ENCODE measurements at regions not wholly inside any gene's neighbourhood (a gene's known extent, or its start where the extent isn't known, plus 50 kb on each side); places are given as distances from the start of the nearest gene placed in this dataset.

GRCh38 chr4:45629717-45630116, 494.1 kb downstream of the GABRG1 start:
- no peak for TF ChIP-seq ELK1 (IDR thresholded peaks at IDR 0.05; ENCODE audit: borderline replicate concordance, low read depth, low read length)
- TF ChIP-seq SMC3 (IDR thresholded peaks at IDR 0.05; ENCODE audit: low read depth, low read length): no peak
- TF ChIP-seq POLR2A (IDR thresholded peaks at IDR 0.05; ENCODE audit: low read depth, low read length): no peak
- no peak for TF ChIP-seq MAFK (IDR thresholded peaks at IDR 0.05; ENCODE audit: low read depth, low read length)
- TF ChIP-seq CHD1 (IDR thresholded peaks at IDR 0.05; ENCODE audit: low read depth, low read length): no peak
- TF ChIP-seq MXI1 (IDR thresholded peaks at IDR 0.05; ENCODE audit: borderline replicate concordance, low read depth, low read length): no peak
- TF ChIP-seq NFE2L2 (IDR thresholded peaks at IDR 0.05; ENCODE audit: low read depth, low read length): no peak
- TF ChIP-seq RAD21 (IDR thresholded peaks at IDR 0.05; ENCODE audit: low read length): no peak
- no peak for TF ChIP-seq FOS (IDR thresholded peaks at IDR 0.05; ENCODE audit: low read depth, low read length)
- TF ChIP-seq CTCF (conservative IDR thresholded peaks at IDR 0.05; ENCODE audit: low read depth, low read length): no peak
- TF ChIP-seq CEBPB (IDR thresholded peaks at IDR 0.05; ENCODE audit: low read depth, low read length): no peak
- no peak for TF ChIP-seq BHLHE40 (IDR thresholded peaks at IDR 0.05; ENCODE audit: low read depth, low read length)
- TF ChIP-seq USF2 (IDR thresholded peaks at IDR 0.05; ENCODE audit: low read depth, low read length): no peak
- no peak for TF ChIP-seq MAZ (IDR thresholded peaks at IDR 0.05; ENCODE audit: borderline replicate concordance, low read depth, low read length)
- TF ChIP-seq RFX5 (IDR thresholded peaks at IDR 0.05; ENCODE audit: low read depth, low read length): no peak
- no peak for TF ChIP-seq RCOR1 (IDR thresholded peaks at IDR 0.05; ENCODE audit: insufficient replicate concordance, low read length)
- intact Hi-C loops (cut with micrococcal nuclease) (no loop called here), dilution Hi-C loops (cut with HindIII; ENCODE audit: low sequenced_read_pairs, unreplicated experiment) (no loop called here), in situ Hi-C loops (cut with MboI; ENCODE audit: low sequenced_read_pairs) (no loop called here)
- Histone ChIP-seq H2BK120ac (ENCODE audit: low read depth, low read length) (no peak overlapping the region), H2BK15ac (ENCODE audit: low read depth, low read length) (no peak overlapping the region), H4K5ac (ENCODE audit: low read depth, low read length) (no peak overlapping the region), H2BK20ac (ENCODE audit: low read depth, low read length) (no peak overlapping the region), H2AFZ (replicated peaks; ENCODE audit: low read length, poor library complexity) (no peak overlapping the region), H4K20me1 (ENCODE audit: insufficient read depth, low read length) (no peaks in the 10 kb centered on the region), H3K23ac (ENCODE audit: low read depth, low read length) (no peak overlapping the region), H3K4me1 (ENCODE audit: control insufficient read depth, insufficient read depth, low read length) (no peaks in the 10 kb centered on the region), H3K4me2 (ENCODE audit: low read depth, low read length) (no peak overlapping the region), H3K56ac (ENCODE audit: extremely low read depth, insufficient read depth, low read length) (no peak overlapping the region), H3K27me3 (ENCODE audit: control insufficient read depth, insufficient read depth, low read length) (no peaks in the 10 kb centered on the region), H4K8ac (ENCODE audit: low read depth in 2 of 2, low read length in 2 of 2) (no peak overlapping the region), H3K14ac (replicated peaks; ENCODE audit: low read depth, low read length) (no peak overlapping the region), H3K9ac (ENCODE audit: low read depth, low read length) (no peak overlapping the region), H3K18ac (ENCODE audit: low read depth, low read length) (no peak overlapping the region), H2AK9ac (replicated peaks; ENCODE audit: low read depth, low read length, poor library complexity) (no peak overlapping the region), H3K4me3 (ENCODE audit: insufficient read depth, low read depth, low read length) (no peak overlapping the region), H3K4ac (ENCODE audit: low read depth, low read length) (no peak overlapping the region), H2AK5ac (ENCODE audit: low read depth, low read length) (no peak overlapping the region), H3K36me3 (ENCODE audit: control insufficient read depth, insufficient read depth, low read length) (no peaks in the 10 kb centered on the region), H3K9me3 (ENCODE audit: control insufficient read depth, insufficient read depth, low read length) (peaks cover 7% of the 10 kb centered on the region), H3K27ac (ENCODE audit: insufficient read depth, low read length) (no peak overlapping the region), H3K9me1 (ENCODE audit: insufficient read depth, low read length) (no peaks in the 10 kb centered on the region), H3K79me1 (ENCODE audit: low read depth in 1 of 2, low read length in 2 of 2) (no peaks in the 10 kb centered on the region), H4K91ac (ENCODE audit: insufficient read depth, low read depth, low read length) (no peak overlapping the region), H2BK5ac (ENCODE audit: low read depth, low read length, poor library complexity, severe bottlenecking) (no peak overlapping the region)
- POLR2A ChIA-PET (ENCODE audit: unreplicated experiment): no interaction called here
- CTCF ChIA-PET: no interaction called here
- 0% methylated on average over 1 of the region's 2 CpGs; no CpG with 5 or more reads in 1 of the 2 experiments for WGBS, 2 experiments (ENCODE audit: extremely low coverage in 2 of 2, insufficient read length in 1 of 2)
- no TSS peak for BruUV-seq (replicated peaks)
- DNase-seq (no peak), ATAC-seq (ENCODE audit: low read depth) (no peak)

Data from IMR-90 (cell line).